ENCODE measurements at regions not wholly inside any gene's neighbourhood (a gene's known extent, or its start where the extent isn't known, plus 50 kb on each side); places are given as distances from the start of the nearest gene placed in this dataset.
"Not testable (repeated sequence)": the region's sequence is repeated elsewhere in the genome, so short reads cannot be mapped to it uniquely, and the experiment has no call there.

DNA sequence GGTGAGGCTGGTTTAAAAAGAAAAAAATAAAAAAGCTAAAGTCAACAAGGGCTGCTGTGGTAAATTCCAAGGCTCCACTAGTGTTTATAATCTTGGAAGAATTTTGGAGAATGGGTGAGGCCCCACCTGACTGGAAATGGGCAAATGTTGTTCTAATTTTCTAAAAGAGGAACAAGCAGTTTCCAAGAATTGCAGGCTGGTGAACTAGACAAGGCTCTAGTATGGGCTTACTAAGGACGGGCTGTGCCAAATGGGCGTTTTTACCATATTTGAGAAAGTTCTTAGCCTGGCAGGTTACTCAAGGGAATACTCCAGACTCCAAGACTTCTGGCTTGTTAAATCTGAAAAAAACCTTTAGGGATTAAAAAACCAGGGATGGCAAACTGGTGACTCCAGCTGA, 67.0 kb upstream of the ABHD2 start:
- no peaks in the 10 kb centered on the region for H3K27me3 ChIP-seq (ENCODE audit: insufficient read depth in 3 of 3, low read length in 2 of 3)
- H3K4me1 ChIP-seq: peaks cover 29% of the 10 kb centered on the region
- WGBS, 3 donors: 33 to 73% (median 37%) methylated on average over 2 of the region's 2 CpGs
- peaks cover 7% of the 10 kb centered on the region for H3K9me3 ChIP-seq
- intact Hi-C loops (cut with DNase I): no loop called here
- no peak for ATAC-seq
- TF ChIP-seq, protein P1, sequence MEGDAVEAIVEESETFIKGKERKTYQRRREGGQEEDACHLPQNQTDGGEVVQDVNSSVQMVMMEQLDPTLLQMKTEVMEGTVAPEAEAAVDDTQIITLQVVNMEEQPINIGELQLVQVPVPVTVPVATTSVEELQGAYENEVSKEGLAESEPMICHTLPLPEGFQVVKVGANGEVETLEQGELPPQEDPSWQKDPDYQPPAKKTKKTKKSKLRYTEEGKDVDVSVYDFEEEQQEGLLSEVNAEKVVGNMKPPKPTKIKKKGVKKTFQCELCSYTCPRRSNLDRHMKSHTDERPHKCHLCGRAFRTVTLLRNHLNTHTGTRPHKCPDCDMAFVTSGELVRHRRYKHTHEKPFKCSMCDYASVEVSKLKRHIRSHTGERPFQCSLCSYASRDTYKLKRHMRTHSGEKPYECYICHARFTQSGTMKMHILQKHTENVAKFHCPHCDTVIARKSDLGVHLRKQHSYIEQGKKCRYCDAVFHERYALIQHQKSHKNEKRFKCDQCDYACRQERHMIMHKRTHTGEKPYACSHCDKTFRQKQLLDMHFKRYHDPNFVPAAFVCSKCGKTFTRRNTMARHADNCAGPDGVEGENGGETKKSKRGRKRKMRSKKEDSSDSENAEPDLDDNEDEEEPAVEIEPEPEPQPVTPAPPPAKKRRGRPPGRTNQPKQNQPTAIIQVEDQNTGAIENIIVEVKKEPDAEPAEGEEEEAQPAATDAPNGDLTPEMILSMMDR (IDR thresholded peaks at IDR 0.05): no peak
- no peak overlapping the region for H3K27ac ChIP-seq
- no peak overlapping the region for H3K4me3 ChIP-seq
- DNase-seq: no peak
- no peaks in the 10 kb centered on the region for H3K36me3 ChIP-seq (ENCODE audit: insufficient read depth in 1 of 2, low read depth in 1 of 2)

DNA sequence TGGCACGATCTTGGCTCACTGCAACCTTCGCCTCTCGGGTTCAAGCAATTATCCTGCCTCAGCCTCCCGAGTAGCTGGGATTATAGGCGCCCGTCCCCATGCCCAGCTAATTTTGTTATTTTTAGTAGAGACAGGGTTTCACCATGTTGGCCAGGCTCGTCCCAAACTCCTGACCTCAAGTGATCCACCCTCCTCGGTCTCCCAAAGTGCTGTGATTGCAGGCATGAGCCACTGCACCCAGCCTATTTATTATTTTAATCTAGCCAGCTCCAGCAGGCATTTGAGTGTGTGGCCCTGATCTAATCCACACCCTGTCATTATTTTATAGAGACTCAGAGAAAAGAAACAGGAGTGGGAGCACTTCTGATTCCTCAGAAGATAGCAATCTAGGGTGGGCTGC, 66.4 kb upstream of the ABHD2 start:
- H3K4me1 ChIP-seq: peaks cover 25% of the 10 kb centered on the region
- 19 to 59% (median 32%) methylated on average over 8 of the region's 8 CpGs for WGBS, 3 donors

DNA sequence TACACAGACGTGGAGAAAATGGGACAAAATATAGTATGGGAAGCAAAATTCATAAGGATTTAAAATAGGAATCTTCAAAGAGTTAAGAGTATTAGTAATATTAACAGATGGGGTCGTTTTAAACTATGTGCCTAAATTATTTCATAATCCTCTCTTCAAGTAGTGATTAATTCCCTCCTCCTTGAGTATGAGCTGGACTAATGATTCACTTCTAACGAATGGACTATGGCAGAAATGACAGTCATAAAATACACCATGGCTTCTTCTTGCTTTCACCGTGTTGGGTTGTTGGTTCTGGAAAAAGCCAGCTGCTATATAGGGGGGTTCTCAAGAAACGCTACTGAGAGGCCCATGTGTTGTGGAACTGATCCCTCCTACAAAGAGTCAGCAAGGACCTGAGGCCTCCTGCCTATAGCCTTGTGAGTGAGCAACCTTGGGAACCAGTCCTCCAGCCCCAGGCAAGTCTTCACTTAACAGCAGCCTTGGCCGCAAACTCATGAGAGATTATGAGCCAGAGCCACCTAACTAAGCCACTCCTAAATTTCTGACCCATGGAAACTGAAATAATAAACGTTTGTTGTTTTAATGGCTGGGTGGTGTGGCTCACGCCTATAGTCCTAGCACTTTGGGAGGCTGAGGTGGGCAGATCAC, 64.8 kb upstream of the ABHD2 start:
- Histone ChIP-seq H3K9me3 (peaks cover 7% of the 10 kb centered on the region), H3K27me3 (ENCODE audit: insufficient read depth in 3 of 3, low read length in 2 of 3) (no peaks in the 10 kb centered on the region), H3K4me3 (no peak overlapping the region), H3K36me3 (ENCODE audit: insufficient read depth in 1 of 2, low read depth in 1 of 2) (no peaks in the 10 kb centered on the region), H3K4me1 (peaks cover 14% of the 10 kb centered on the region), H3K27ac (no peak overlapping the region)
- TF ChIP-seq, protein P1 (IDR thresholded peaks at IDR 0.05): no peak
- ATAC-seq: no peak
- DNase-seq: no peak
- intact Hi-C loops (cut with DNase I): no loop called here
- 85 to 91% (median 87%) methylated on average over 8 of the region's 8 CpGs for WGBS, 3 donors

More for the DNA sequence above, 66.4 kb upstream of the ABHD2 start:
- H3K27me3 ChIP-seq (ENCODE audit: insufficient read depth in 3 of 3, low read length in 2 of 3); H3K9me3 ChIP-seq; ATAC-seq; intact Hi-C loops (cut with DNase I); H3K4me3 ChIP-seq; DNase-seq; H3K36me3 ChIP-seq (ENCODE audit: insufficient read depth in 1 of 2, low read depth in 1 of 2): not testable (repeated sequence)
- H3K27ac ChIP-seq: peak overlapping the region; percentile 33

DNA sequence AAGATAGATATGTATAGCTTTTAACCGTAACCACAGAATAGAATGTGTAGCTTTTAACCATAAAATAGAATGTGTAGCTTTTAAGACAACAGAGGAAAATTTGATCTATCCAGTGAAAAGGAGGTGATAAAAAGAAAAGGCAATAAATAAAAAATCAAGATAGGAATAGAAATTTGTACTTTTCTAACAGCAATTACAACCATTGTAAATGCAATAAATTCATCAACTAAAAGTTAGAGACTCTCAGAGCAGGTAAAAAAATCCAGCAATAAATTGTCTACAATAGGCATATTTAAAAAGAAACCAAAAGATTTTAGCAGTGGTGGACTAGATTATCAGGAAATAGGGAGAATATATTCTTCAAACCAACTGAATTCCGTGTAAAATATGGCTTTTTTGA, 63.8 kb upstream of the ABHD2 start:
- DNase-seq (no peak), ATAC-seq (no peak)
- Histone ChIP-seq H3K4me3 (no peak overlapping the region), H3K27ac (no peak overlapping the region), H3K9me3 (peaks cover 7% of the 10 kb centered on the region), H3K4me1 (peaks cover 14% of the 10 kb centered on the region), H3K36me3 (ENCODE audit: insufficient read depth in 1 of 2, low read depth in 1 of 2) (no peaks in the 10 kb centered on the region), H3K27me3 (ENCODE audit: insufficient read depth in 3 of 3, low read length in 2 of 3) (no peaks in the 10 kb centered on the region)
- 83 to 87% (median 87%) methylated on average over 2 of the region's 2 CpGs for WGBS, 3 donors
- TF ChIP-seq, protein P1 (IDR thresholded peaks at IDR 0.05): no peak
- intact Hi-C loops (cut with DNase I): no loop called here

DNA sequence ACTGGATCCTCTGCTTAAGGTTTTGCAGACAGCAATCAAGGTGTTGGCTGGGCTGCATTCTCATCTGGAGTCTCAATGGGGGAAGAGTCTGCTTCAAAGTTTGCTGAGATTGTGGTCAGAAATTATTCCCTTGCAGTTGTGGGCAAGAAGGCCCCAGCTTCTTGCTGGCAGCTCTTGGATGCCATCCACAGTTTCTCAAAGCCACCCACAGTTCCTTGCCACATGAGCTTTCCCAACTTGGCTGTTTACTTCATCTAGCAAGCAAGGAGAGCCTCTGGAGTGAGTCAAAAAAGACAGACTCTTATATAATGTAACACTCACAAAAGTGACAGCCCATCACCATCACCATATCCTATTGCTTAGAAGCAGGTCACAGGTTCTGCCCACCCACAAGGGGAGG, 62.1 kb upstream of the ABHD2 start:
- peaks cover 13% of the 10 kb centered on the region for H3K4me1 ChIP-seq
- H3K27me3 ChIP-seq (ENCODE audit: insufficient read depth in 3 of 3, low read length in 2 of 3): no peaks in the 10 kb centered on the region
- peaks cover 7% of the 10 kb centered on the region for H3K9me3 ChIP-seq
- no peak overlapping the region for H3K4me3 ChIP-seq
- no peak overlapping the region for H3K27ac ChIP-seq
- intact Hi-C loops (cut with DNase I): no loop called here
- DNase-seq (no peak), ATAC-seq (no peak)
- TF ChIP-seq, protein P1 (IDR thresholded peaks at IDR 0.05): no peak
- no peaks in the 10 kb centered on the region for H3K36me3 ChIP-seq (ENCODE audit: insufficient read depth in 1 of 2, low read depth in 1 of 2)
